Activated CD8-positive, alpha-beta memory T cell treated with anti-CD3 and anti-CD28 coated beads, Interleukin-2, amount 50 U/mL, for 48 hours (primary cell): ENCODE measurements at regions not wholly inside any gene's neighbourhood (a gene's known extent, or its start where the extent isn't known, plus 50 kb on each side); places are given as distances from the start of the nearest gene placed in this dataset.

Experiments
- DNase-seq: peaks from one replicate; pipeline ENCODE4 v3.0.0-alpha.2; 2020

DNA sequence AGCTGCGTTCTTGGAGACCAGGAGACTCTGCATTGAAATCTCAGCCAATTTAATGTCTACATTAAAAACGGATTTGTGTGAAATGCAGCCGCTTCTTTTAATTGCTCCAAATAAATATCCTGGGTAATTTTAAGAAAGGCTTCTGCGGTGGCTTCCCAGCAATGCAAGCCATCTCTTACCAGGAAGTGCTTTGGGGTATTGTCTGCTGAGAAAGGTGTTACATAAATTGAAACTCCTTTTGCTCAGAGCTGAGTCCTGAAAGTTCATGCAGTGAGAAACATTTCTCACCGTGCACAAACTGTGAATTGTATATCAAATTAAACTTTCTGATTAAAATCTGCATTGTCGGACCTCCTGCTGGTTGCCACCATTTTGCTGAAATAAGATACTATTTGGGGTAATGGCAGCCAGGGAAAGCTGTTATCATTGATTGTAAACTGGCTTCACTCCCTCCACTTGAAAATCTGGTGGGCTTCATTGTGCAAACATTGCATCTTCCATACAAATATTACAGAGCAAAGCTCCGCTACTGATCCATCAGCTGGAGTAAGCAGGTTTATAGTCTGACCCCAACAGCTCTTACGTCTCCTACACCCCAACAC is 59.5 kb downstream of the ZIC5 start:
- DNase-seq, result no peak

GRCh38 chr13:99911069-99911964 is 60.2 kb downstream of the ZIC5 start:
- no peak for DNase-seq

GRCh38 chr13:99909836-99910619 is 61.5 kb downstream of the ZIC5 start:
- no peak for DNase-seq

GRCh38 chr13:99909097-99909835 is 62.3 kb downstream of the ZIC5 start:
- DNase-seq, result no peak

DNA sequence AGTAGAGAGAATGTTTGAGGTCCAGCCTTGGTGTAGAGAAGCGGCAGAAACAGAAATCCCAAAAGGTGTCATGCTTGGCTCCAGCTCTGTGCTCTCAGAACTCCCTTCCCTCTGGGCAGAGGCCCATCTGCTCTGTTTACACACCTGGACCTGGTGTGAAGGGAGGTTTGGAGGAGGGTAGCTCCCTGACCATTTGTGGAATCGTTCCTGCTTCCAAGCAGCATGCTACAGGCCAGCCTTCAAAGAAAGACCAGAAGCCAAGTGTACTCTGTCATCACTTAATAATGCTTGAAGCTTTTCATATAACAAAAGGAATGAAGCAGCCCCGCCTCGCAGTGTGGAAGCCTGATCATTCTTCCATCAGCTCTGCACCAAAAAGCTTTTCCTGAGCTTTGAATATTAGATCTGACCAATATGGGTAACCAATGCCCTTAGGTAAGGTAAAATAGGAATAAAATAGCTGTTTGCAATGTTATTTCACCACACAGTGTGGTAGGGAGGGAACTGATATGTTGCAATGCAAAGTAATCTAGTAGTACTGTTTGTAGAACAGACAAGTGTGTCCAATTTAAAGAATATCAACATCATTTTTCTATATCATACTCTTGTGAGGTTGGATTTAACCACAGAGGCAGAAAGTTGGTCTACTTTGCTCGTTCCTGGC is 63.3 kb downstream of the ZIC5 start:
- DNase-seq, result no peak

GRCh38 chr13:99907627-99908026 is 63.9 kb downstream of the ZIC5 start:
- DNase-seq, result no peak

DNA sequence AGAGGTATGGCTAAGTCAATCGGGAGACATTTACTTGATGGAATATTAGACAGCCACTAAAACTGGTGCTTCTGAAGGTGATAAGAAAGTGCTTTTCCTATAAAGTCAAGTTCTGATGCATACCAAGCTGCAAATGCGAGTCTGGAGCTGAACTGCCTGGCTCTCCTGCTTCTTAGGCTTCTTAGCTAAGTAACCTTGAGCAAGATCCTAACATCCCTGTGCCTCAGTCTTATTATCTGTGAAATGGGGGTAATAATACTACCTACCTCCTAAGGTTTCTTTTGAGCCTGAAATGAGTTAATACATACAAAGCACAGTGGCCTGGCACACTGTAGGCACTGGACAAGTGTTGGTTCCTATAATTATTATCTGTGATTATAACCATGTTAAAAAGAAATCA is 64.5 kb downstream of the ZIC5 start:
- no peak for DNase-seq

GRCh38 chr13:99905814-99906213 is 65.8 kb downstream of the ZIC5 start:
- DNase-seq, result no peak

DNA sequence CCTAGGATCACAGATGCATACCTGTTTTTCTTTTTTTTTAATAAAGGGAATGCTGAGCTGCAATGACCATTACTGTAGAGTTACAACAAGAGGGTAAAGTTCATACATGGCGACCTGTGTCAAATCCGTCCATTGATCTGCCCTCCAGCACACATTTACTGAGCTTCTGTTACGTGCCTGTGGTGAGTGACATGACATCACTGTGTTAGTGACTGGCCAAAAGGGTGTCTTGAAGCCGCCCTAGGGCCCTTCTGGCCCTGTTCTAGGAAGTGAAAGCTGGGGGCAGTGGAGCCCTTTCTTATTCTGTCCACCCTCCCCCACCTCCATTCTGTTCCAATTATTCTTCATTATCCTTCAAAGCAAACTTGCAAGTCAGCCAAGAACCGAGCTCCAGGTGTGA is 66.3 kb downstream of the ZIC5 start:
- DNase-seq, result no peak

DNA sequence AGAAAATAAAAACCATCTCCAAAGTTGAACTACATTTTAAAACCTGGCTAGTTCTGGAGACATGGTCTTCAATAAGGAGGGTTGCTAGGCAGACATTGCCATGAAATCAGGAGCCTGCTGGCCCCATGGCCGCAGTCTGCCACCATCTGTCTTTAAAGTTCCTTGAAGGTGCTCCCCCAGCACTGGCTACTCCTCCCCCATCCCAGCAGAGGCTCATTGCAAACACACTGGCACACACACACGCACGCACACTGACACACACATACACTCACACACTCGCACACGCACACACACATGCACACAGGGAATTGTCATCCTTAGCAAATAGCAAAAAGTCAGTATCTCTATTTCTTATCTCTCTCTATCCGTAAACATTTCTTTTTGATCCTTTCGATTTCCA is 68.4 kb downstream of the ZIC5 start:
- DNase-seq, result no peak

GRCh38 chr13:99902657-99903056 is 68.9 kb downstream of the ZIC5 start:
- DNase-seq, result no peak

- DNase-seq, result no peak
Observed at GRCh38 chr13:99900960-99901359, 70.6 kb downstream of the ZIC5 start.

DNA sequence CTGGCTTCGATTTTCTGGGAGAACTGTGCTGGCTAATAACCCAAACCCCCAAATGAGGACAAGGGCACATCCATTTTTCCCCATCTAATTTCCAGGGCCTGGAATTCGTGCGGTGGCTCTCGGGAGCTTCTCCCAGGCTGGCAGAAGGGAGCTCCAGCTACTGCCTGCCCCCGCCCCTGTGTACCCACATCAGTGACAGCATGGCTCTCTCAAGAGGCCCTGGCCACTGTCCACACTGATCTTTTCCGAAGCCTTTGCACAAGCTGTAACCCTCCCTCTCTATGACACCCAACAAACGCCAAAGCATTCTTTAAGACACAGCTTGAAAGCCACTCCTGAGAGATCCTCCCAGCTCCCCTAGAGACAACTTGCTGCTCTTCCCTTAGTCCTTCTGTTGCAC is 73.1 kb downstream of the ZIC5 start:
- no peak for DNase-seq

- DNase-seq, result no peak
Observed at GRCh38 chr13:99897076-99897440, 74.5 kb downstream of the ZIC5 start.

GRCh38 chr13:99896369-99897075 is 75.0 kb downstream of the ZIC5 start:
- no peak for DNase-seq

- peak; percentile 60 for DNase-seq
Observed at GRCh38 chr13:99895444-99896368, 75.9 kb downstream of the ZIC5 start.

GRCh38 chr13:99894840-99895443 is 76.6 kb downstream of the ZIC5 start:
- no peak for DNase-seq

GRCh38 chr13:99894105-99894839 is 77.3 kb downstream of the ZIC5 start:
- no peak for DNase-seq

DNA sequence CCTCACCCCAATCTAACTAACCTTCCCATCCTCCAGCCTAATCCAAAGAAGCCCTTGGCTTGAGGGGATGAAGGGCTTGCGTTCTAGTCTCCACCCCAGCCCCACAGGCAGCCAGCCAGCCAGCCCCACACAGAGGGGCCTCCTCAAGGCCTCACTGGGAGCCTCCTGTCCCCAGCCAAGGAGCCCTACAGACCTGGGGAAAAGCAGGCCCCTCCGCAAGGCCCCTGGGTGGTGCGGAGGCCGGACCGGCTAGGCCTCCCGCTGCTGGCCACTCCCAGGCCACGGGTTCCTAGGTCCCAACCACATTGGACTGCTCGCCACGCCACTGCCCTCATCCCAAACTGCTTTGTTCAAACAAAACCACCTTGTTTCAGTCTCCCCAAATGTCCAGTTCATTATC is 78.0 kb downstream of the ZIC5 start:
- DNase-seq, result no peak
